Amniotic stem cell (primary cell): ENCODE measurements at regions not wholly inside any gene's neighbourhood (a gene's known extent, or its start where the extent isn't known, plus 50 kb on each side); places are given as distances from the start of the nearest gene placed in this dataset.

Experiments used
- DNase-seq: peaks from one replicate; lab custom pipeline; 2025; lab: John Stamatoyannopoulos, UW

GRCh38 chr3:168889666-168890065 is 773.8 kb downstream of the MECOM start:
- DNase-seq = no peak

- no peak for DNase-seq
Observed at GRCh38 chr3:168888781-168889180, 774.7 kb downstream of the MECOM start.

GRCh38 chr3:168885028-168885427 is 778.5 kb downstream of the MECOM start:
- DNase-seq = peak; percentile 30

GRCh38 chr3:168884353-168884903 is 779.1 kb downstream of the MECOM start:
- DNase-seq = peak; percentile 69

- DNase-seq = no peak
Observed at GRCh38 chr3:168883145-168883544, 780.4 kb downstream of the MECOM start.

- DNase-seq = no peak
Observed at GRCh38 chr3:168881804-168882203, 781.7 kb downstream of the MECOM start.

- no peak for DNase-seq
Observed at GRCh38 chr3:168878655-168879054, 782.9 kb upstream of the GOLIM4 start.

- DNase-seq = no peak
Observed at GRCh38 chr3:168877899-168878298, 782.2 kb upstream of the GOLIM4 start.

GRCh38 chr3:168876346-168877035 is 780.8 kb upstream of the GOLIM4 start:
- DNase-seq = no peak

GRCh38 chr3:168872826-168873225 is 777.1 kb upstream of the GOLIM4 start:
- no peak for DNase-seq

- no peak for DNase-seq
Observed at GRCh38 chr3:168870892-168871291, 775.2 kb upstream of the GOLIM4 start.

- DNase-seq = peak; percentile 9
Observed at GRCh38 chr3:168865022-168865551, 769.4 kb upstream of the GOLIM4 start.

GRCh38 chr3:168864107-168865021 is 768.6 kb upstream of the GOLIM4 start:
- no peak for DNase-seq

- DNase-seq = no peak
Observed at GRCh38 chr3:168863561-168863960, 767.8 kb upstream of the GOLIM4 start.

- no peak for DNase-seq
Observed at GRCh38 chr3:168862466-168862865, 766.7 kb upstream of the GOLIM4 start.

- DNase-seq = no peak
Observed at GRCh38 chr3:168860592-168860991, 764.9 kb upstream of the GOLIM4 start.

GRCh38 chr3:168860028-168860427 is 764.3 kb upstream of the GOLIM4 start:
- no peak for DNase-seq

GRCh38 chr3:168859574-168859973 is 763.9 kb upstream of the GOLIM4 start:
- no peak for DNase-seq

- DNase-seq = no peak
Observed at GRCh38 chr3:168859143-168859542, 763.4 kb upstream of the GOLIM4 start.

- DNase-seq = no peak
Observed at GRCh38 chr3:168858327-168858726, 762.6 kb upstream of the GOLIM4 start.

- no peak for DNase-seq
Observed at GRCh38 chr3:168850109-168850508, 754.4 kb upstream of the GOLIM4 start.

GRCh38 chr3:168847291-168847883 is 751.7 kb upstream of the GOLIM4 start:
- DNase-seq = peak; percentile 33
